Testis (tissue), 2 donors: ENCODE measurements at regions not wholly inside any gene's neighbourhood (a gene's known extent, or its start where the extent isn't known, plus 50 kb on each side); places are given as distances from the start of the nearest gene placed in this dataset.

ENCODE experiments used
- DNase-seq: peaks from one replicate; pipeline ENCODE4 v3.0.0-alpha.2; 2019
- H3K27ac ChIP-seq, 2 donors: fragments of 200-600 bp; sonication (generic); one replicate each; pipeline ENCODE4 v1.5.1; 2019
- H3K27me3 ChIP-seq: fragments of 200-600 bp; sonication (generic); one replicate; pipeline ENCODE4 v1.5.1; 2019
- H3K36me3 ChIP-seq: fragments of 200-600 bp; sonication (generic); one replicate; pipeline ENCODE4 v1.5.1; 2017; ENCODE audit warnings: low read depth; ENCODE audit errors: missing control alignments
- H3K4me1 ChIP-seq: fragments of 200-600 bp; sonication (generic); one replicate; pipeline ENCODE4 v1.5.1; 2019
- H3K4me3 ChIP-seq, 2 donors: fragments of 200-600 bp; sonication (generic); one replicate each; pipeline ENCODE4 v1.5.1; 2017 to 2019
- H3K9me3 ChIP-seq: fragments of 200-600 bp; sonication (generic); one replicate; pipeline ENCODE4 v1.5.1; 2017
- POLR2A ChIP-seq: fragments of 450-650 bp; IDR thresholded peaks from one replicate; pipeline ENCODE4 v1.6.1; 2017; ENCODE audit warnings: antibody characterized with exemption, mild to moderate bottlenecking, moderate library complexity
- WGBS, 2 donors: methylation state at CpG; one replicate each; pipeline ENCODE4 v1.1.5; 2018; 5-methylcytosine and 5-hydroxymethylcytosine counted together
- intact Hi-C: fragments of 100-400 bp; cut with DNase I; formaldehyde crosslinking; loops from one replicate; pipeline ENCODE4 v1.15.1; 2023; ENCODE audit warnings: low total_unique reads
- TF ChIP-seq, protein P1 (sequence below), 3 experiments: fragments of 450-650 bp in 2 of 3; fragments of 200-600 bp in 1 of 3; sonication (generic) in 1 of 3; IDR thresholded peaks; one replicate each; pipeline ENCODE4 v1.5.1; 2016 to 2019; ENCODE audit warnings: antibody characterized with exemption in 3 of 3, mild to moderate bottlenecking in 2 of 3, moderate library complexity in 1 of 3

DNA sequence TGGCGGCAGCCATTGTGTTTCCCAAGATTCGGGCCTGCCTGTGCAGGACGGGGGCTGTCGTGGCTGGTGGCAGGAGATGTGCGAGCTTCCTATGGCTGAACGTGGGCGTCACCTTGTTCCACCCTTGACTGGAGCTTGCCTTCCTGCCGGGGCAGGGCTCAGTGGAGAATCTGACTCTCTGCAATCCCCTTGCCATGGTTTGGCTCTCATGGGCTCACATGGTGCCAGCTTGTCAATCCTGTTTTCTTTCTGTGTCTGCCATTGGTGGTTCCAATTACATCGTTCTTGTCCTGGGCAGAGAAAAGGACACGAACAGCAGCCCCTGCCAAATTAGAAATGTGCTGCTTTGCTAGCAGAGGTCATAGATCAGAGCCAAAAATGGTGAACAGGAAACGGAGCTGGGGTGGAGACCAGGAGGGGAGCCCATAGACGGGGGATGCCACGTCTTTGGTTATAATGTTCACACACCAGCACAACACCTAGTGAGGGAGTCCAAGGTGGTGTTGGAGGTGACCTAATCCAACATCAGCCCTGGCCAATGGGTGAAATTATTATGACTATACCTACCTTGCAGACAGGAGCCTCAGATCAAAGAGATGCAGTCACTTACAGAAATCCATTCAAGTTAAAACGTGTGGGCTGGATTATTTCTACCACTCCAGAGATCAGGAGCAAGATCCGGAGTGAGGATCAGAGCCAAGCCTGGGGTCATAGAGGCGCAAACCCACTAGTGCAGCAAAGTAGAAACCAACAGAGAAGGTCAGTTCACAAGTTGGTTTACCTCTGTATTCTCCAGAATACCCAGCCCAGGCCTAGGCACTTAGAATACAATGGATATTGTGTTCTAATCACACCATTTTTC, 253.1 kb downstream of the SIPA1L2 start:
- intact Hi-C loops = no loop called here
- H3K9me3 ChIP-seq = no peaks in the 10 kb centered on the region
- no peaks in the 10 kb centered on the region for H3K27me3 ChIP-seq
- no peak for TF ChIP-seq POLR2A
- TF ChIP-seq, protein P1, sequence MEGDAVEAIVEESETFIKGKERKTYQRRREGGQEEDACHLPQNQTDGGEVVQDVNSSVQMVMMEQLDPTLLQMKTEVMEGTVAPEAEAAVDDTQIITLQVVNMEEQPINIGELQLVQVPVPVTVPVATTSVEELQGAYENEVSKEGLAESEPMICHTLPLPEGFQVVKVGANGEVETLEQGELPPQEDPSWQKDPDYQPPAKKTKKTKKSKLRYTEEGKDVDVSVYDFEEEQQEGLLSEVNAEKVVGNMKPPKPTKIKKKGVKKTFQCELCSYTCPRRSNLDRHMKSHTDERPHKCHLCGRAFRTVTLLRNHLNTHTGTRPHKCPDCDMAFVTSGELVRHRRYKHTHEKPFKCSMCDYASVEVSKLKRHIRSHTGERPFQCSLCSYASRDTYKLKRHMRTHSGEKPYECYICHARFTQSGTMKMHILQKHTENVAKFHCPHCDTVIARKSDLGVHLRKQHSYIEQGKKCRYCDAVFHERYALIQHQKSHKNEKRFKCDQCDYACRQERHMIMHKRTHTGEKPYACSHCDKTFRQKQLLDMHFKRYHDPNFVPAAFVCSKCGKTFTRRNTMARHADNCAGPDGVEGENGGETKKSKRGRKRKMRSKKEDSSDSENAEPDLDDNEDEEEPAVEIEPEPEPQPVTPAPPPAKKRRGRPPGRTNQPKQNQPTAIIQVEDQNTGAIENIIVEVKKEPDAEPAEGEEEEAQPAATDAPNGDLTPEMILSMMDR (IDR thresholded peaks at IDR 0.05) = no peak
- WGBS, 2 donors = 78 to 88% methylated on average over 15 to 16 of the region's 16 CpGs
- H3K27ac ChIP-seq = no peak overlapping the region
- no peaks in the 10 kb centered on the region for H3K4me1 ChIP-seq
- no peak overlapping the region for H3K4me3 ChIP-seq
- no peak for DNase-seq
- H3K36me3 ChIP-seq = no peaks in the 10 kb centered on the region

DNA sequence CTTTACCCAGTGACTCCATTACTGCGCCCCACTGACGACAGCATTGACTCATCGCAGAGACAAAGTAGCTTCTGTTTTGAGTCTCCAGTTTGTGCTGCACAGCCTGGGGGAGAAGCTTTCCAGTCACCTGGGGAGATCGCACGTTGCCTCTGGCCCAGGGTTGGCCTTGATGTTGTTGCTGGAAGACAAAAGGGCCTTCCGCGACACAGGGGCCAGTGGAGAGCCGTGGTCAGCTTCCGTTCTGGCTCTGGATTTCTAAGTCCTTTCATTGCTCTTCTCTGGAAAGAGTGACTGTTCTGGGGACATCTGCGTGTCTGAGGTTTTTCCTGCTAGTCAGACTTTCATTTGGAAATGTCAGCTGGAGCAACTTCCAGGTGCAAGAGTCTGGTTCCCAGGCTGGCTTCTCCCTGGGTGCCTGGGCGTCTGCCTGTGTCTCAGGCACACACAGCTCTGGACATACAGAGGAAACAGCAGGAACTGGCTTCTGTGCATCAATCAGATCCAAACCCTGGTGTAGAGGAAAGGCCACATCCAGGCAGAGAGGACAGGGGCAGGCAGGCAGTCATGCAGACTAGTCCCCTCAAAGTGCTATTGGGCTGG, 257.0 kb downstream of the SIPA1L2 start:
- TF ChIP-seq, protein P1 (IDR thresholded peaks at IDR 0.05) = no peak
- TF ChIP-seq POLR2A = no peak

DNA sequence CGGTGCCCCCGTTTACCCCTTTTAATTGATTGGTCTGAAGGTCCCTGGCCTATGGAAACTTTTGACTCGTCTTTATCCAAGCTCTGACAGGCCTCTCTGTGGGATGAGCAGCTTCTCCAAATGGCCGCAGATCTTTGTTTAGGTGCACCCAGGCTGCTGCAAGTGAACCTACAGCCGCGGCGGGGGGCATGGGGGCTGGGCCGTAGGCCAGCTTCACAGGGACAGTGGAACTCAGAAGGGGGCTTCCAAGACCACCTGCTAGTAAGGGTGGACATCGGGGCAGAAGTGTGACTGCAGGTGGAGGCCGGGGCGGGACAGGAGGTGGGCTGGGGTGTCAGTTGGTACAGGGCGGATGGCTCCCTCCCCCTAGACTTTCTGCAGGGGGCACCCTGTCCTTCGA, 257.5 kb downstream of the SIPA1L2 start:
- Histone ChIP-seq H3K36me3 (no peaks in the 10 kb centered on the region), H3K4me3 (no peak overlapping the region), H3K9me3 (no peaks in the 10 kb centered on the region), H3K27ac (no peak overlapping the region), H3K4me1 (no peaks in the 10 kb centered on the region), H3K27me3 (no peaks in the 10 kb centered on the region)
- DNase-seq = no peak
- intact Hi-C loops = no loop called here
- 87 to 92% methylated on average over 9 to 13 of the region's 13 CpGs for WGBS, 2 donors
- TF ChIP-seq, protein P1 (IDR thresholded peaks at IDR 0.05) = no peak
- no peak for TF ChIP-seq POLR2A

More for the DNA sequence above, 257.0 kb downstream of the SIPA1L2 start:
- Histone ChIP-seq H3K4me1 (no peaks in the 10 kb centered on the region), H3K4me3 (no peak overlapping the region), H3K27me3 (no peaks in the 10 kb centered on the region), H3K36me3 (no peaks in the 10 kb centered on the region), H3K27ac (no peak overlapping the region), H3K9me3 (no peaks in the 10 kb centered on the region)
- DNase-seq = no peak
- intact Hi-C loops = no loop called here
- WGBS, 2 donors = 84 to 92% methylated on average over 10 to 11 of the region's 11 CpGs

DNA sequence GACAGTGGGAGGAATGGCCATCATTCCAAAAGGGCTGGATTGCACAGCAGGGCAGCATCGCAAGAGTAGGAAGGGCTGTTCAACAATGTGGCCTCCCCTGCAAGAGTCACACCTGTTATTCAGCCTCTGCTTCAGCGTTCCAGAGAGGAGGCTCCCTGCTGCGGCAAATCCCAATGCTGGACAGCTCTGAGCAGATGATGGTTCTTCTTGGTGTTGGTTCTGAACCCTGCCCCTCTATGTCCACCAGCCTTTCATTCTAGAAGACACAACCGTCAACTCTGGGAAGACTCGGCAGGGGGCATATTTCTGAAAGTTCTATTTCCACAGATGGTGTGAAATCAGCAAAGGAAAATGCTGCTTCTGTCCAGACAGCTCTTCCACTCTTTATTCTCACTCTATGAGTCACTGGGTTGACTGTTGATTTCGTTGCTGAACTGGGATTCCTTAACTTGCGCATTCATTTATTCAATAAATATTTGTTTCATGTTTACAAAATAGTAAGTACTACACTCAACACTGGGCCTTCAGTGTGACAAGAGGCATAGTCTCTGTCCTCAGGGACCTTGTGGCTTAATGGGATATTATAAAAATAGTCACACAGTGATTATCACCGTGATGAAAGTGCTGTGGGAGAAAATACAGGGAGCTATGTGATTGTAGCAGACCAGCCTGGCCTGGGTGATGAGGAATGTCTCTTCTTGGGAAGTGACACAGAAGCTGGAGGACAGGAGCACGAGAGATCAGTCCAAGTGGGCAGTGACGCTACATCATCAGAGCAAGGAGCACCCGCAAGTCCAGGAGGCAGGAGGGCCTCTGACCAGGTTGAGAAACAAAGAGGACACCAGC, 260.3 kb downstream of the SIPA1L2 start:
- Histone ChIP-seq H3K9me3 (no peaks in the 10 kb centered on the region), H3K27ac (no peak overlapping the region), H3K4me3 (no peak overlapping the region), H3K36me3 (no peaks in the 10 kb centered on the region), H3K27me3 (no peaks in the 10 kb centered on the region), H3K4me1 (no peaks in the 10 kb centered on the region)
- intact Hi-C loops = no loop called here
- TF ChIP-seq, protein P1 (IDR thresholded peaks at IDR 0.05) = no peak
- TF ChIP-seq POLR2A = no peak
- no peak for DNase-seq
- 84 to 85% methylated on average over 11 of the region's 11 CpGs for WGBS, 2 donors
